UCSD-AML1 (cell line): ENCODE measurements at regions not wholly inside any gene's neighbourhood (a gene's known extent, or its start where the extent isn't known, plus 50 kb on each side); places are given as distances from the start of the nearest gene placed in this dataset.
"Not testable (repeated sequence)": the region's sequence is repeated elsewhere in the genome, so short reads cannot be mapped to it uniquely, and the experiment has no call there.

Experiments
- DNase-seq: peaks from one replicate; lab custom pipeline; 2025; ENCODE audit not compliant: unreplicated experiment; lab: John Stamatoyannopoulos, UW

- DNase-seq = no peak
These were observed 334.8 kb downstream of the TEX13C start for GRCh38 chrX:125654501-125654900.

DNA sequence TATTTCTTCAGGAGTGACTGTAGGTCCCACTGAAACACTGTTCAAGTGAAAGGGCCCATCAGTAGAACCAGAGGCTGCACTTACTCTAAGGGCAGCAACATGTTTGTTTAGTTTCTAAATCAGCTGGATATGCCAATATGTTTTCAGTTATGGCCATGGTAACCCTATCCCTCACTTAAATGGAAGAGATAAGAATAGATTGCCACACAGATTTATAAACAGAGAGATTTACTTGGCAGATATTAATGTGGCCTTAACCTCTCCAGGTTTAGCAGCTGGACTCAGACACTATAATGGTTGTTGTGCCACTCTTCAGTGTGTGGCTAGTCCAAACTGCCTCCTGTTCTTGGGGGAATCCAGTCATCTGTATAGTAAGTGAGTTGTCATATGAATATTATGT lies 354.1 kb downstream of the TEX13C start:
- no peak for DNase-seq

DNA sequence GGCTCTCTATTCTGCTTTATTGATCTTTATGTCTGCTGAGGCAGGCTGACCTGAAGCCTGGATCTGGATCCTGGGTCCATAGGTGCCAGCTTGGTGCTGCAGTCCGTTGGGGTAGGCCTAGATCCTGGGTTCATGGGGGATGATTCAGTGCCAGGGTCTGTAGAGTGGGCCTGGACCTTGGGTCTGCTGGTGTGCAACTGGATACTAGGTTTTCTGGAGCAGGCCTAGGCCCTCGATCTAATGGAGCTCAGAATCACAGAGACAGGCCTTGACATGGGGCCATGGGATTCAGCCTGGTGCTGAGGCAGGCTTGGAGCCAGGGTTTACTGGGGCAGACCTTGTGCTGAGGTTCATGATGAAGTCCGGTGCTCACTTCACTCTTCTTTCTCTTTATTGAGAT lies 358.6 kb downstream of the TEX13C start:
- DNase-seq = no peak

DNA sequence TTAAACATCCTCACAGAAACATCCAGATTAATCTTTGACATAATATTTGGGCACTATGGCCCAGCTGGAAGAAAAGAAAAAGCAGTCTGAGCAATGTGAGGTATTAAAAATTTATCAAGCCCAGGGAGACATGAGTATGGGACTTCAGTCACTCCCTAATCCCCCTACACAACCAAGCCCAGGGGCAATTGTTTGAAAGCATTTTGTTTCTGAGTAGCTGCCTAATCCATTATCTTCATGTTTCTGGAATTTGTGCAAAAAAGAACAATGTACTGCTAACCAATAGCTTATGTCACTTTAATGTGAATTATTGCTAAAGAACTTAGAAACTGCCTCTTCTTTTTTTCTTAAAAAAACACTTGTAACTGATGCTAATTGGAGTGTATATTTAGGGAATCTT lies 360.7 kb downstream of the TEX13C start:
- no peak for DNase-seq

GRCh38 chrX:125681058-125681457 lies 361.4 kb downstream of the TEX13C start:
- DNase-seq = no peak

GRCh38 chrX:125681507-125681906 lies 361.8 kb downstream of the TEX13C start:
- DNase-seq = no peak

DNA sequence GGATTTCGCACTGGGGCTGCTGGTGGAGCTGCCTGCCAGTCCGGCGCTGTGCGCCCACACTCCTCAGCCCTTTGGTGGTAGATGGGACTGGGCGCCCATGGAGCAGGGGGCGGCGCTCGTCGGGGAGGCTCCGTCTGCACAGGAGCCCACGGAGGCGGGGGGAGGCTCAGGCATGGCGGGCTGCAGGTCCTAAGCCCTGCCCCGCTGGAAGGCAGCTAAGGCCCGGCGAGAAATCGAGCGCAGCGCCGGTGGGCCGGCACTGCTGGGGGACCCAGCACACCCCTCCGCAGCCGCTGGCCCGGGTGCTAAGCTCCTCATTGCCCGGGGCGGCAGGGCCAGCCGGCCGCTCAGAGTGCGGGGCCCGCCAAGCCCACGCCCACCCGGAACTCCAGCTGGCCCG lies 370.9 kb downstream of the TEX13C start:
- DNase-seq = not testable (repeated sequence)

GRCh38 chrX:125694171-125694570 lies 374.5 kb downstream of the TEX13C start:
- DNase-seq = no peak

DNA sequence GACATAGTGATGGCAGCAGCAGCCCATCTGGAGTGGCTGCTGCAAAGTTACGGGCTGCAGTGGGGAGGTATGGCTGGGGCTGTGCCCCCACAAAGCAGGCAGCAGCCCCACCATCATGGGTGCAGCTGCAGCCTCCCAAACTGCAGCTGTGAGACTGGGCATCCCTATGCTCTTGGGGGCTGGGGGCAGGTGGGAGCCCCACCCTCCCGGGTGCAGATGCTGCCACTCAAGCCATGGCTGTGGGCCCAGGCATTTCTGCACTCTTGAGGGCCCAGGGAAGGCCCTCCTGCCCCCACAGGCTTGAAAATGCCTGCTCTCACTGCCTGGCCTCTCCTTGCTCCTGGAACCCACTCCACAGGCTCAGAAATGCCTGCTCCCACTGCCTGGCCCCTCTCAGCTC lies 389.4 kb downstream of the TEX13C start:
- no peak for DNase-seq

- DNase-seq = no peak
These were observed 389.9 kb downstream of the TEX13C start for GRCh38 chrX:125709532-125709931.

GRCh38 chrX:125710403-125711062 lies 390.9 kb downstream of the TEX13C start:
- no peak for DNase-seq

DNA sequence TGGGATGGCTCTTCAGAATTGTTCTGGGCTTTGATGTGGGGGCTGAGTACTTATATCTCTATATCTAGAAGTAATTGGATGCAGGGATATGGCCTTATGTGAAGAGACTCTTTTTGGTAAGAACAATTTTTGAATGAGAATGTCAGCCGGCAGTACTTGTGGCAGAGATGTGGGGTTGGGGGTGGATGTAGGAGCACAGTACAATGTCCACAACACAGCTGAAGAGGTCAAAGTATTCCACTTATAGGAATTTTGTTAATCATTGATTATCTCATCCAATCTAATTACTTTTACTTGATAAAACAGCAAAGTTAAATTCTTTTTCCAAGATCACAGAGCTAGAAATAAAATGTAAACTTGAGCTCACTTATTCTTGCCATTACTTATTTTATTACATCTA lies 391.4 kb downstream of the TEX13C start:
- no peak for DNase-seq

GRCh38 chrX:125713633-125714032 lies 394.0 kb downstream of the TEX13C start:
- no peak for DNase-seq

- no peak for DNase-seq
These were observed 407.4 kb downstream of the TEX13C start for GRCh38 chrX:125727117-125727516.

DNA sequence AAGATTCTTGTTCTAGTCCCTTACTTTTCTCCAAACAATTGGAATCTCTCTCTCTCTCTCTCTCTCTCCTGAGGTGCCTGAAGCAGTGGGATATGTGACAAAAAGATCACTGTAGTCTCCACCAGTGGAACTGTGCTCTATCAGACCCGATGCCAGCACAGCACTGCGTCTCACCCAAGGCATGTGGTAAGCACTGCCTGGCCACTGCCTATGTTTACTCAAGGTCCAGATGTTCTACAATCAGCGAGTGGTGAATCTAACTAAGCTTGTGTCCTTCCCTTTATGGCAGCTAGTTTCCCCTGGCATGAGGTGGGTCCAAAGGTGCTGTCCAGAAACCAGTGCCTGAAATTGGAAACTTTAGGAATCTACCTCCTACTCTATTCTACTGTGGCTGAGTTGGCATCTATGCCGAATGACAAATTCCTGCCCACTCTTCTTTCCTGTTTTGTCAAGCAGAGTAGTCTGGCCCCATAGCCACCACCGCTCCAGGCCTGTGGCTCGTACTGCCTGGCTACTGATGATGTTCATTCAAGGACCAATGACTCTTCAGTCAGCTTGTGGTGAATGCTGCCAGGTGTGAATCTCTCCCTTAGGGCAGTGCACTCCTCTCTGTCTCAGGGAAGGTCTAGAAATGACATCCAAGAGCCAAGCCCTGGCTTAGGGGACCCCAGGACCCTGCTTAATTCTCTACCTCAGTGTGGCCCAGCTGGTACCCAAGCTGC lies 416.5 kb downstream of the TEX13C start:
- DNase-seq = no peak

DNA sequence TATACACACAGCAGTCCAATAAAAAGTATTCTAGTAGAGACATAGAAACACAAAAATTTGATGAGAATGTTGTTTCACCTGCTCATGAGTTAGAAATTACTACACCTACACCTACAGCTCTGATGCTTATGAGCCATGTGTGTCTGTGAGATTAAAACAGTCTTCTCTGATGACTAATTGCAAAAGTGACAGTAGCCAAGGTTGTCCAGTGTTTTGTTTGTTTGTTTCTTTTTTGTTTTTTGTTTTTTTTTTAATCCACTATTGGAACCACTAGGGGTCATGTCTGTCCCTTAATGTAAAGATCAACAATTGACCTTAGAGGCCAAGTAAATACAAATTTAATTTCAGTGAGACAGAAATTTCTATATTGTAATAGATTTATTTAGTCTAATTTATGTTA lies 423.1 kb downstream of the TEX13C start:
- DNase-seq = no peak

- DNase-seq = no peak
These were observed 421.2 kb downstream of the DCAF12L2 start for GRCh38 chrX:125744914-125745313.

DNA sequence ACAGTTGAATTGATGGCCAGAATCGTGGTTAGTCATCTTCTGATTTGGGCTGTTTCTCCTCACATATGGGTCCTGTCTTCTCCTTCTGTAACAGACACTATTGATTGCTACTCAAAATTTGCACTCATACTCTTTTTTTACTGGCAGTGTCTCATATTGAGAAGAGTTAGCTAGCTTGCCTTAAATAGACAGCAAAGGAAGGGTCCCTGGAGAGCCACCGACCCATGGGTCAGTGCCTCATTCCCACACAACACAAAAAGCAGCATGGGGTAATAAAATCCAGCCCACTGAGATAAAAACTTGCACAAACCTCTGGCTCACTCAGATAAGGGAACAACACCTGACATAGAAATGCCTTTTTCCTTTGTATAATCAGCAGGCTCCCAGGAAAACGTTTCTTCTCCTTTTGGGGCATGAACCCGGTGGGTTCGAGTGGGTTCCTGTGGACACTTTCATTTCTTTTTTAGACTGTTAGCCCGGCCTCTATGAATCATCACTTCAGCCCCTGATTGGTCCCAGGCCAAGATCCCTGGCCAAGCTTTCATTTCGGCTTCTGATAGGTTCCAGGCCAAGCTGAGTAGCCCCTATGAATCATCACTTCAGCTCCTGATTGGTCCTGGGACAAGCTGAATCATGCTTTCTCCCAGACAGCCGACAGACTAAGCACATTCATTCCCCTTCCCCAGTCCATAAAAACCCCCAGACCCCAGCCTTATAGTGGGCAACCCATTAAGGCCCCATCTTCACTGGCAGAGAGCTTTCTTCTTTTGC lies 408.1 kb downstream of the DCAF12L2 start:
- DNase-seq = no peak

DNA sequence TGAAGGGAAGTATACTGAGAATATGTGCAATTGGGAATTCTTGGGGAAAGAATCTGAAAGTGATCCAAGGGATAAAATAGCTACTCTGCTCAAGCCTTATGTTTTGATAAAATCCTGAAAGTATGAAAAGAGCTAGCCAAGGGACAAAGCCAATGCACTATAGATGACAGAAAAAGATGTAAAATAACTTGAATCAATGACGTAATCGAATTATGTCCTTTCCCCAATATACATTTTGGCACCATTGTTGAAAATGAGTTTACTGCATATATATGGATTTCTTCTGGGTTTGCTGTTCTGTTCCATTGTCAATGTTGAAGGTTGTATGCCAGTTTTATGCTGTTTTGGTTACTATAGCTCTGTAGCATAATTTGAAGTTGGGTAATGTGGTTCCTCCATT lies 407.3 kb downstream of the DCAF12L2 start:
- DNase-seq = no peak

GRCh38 chrX:125762954-125763353 lies 403.1 kb downstream of the DCAF12L2 start:
- no peak for DNase-seq

DNA sequence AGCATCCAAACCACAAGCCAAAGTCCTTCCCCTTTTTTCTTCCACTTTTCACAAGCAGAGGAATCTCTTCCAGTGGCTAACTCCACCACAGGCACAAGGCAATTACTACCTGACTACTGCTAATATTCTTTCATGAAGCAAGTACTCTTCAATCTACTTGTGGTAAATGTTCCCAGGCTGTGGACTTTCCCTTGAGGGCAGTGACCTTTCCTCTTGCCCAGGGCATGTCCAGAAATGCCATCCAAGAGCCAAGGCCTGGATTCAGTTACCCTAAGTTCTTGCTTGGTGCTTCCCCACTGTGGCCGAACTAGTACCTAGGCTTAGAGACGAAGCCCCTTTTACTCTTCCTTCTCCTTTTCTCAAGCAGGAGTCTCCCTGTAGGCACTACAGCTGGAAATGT lies 400.7 kb downstream of the DCAF12L2 start:
- DNase-seq = peak; percentile 7

- no peak for DNase-seq
These were observed 396.5 kb downstream of the DCAF12L2 start for GRCh38 chrX:125769628-125770027.
